Vagina (tissue), 2 donors: ENCODE measurements at regions not wholly inside any gene's neighbourhood (a gene's known extent, or its start where the extent isn't known, plus 50 kb on each side); places are given as distances from the start of the nearest gene placed in this dataset.

ENCODE experiments used
- DNase-seq, 2 donors: peaks; one replicate each; pipeline ENCODE4 v3.0.0-alpha.2; 2017; ENCODE audit errors: extremely low spot score in 2 of 2
- H3K27ac ChIP-seq: fragments of 200-600 bp; sonication (generic); one replicate; pipeline ENCODE4 v1.5.1; 2019
- H3K27me3 ChIP-seq: fragments of 200-600 bp; sonication (generic); one replicate; pipeline ENCODE4 v1.5.1; 2019
- H3K36me3 ChIP-seq, 2 donors: fragments of 200-600 bp; sonication (generic); one replicate each; pipeline ENCODE4 v1.5.1; 2017 to 2019
- H3K4me1 ChIP-seq: fragments of 200-600 bp; sonication (generic); one replicate; pipeline ENCODE4 v1.5.1; 2019
- H3K4me3 ChIP-seq, 2 donors: fragments of 200-600 bp; sonication (generic); 1 replicate in 1 of 2; 2 replicates in 1 of 2; pipeline ENCODE4 v1.5.1; 2016 to 2019
- H3K9me3 ChIP-seq: fragments of 200-600 bp; sonication (generic); one replicate; pipeline ENCODE4 v1.5.1; 2019
- CTCF ChIP-seq, 3 experiments: fragments of 450-650 bp in 2 of 3; fragments of 200-600 bp in 1 of 3; sonication (generic) in 1 of 3; IDR thresholded peaks; one replicate each; pipeline ENCODE4 v1.5.1; 2017 to 2019; ENCODE audit warnings: antibody characterized with exemption in 3 of 3, mild to moderate bottlenecking in 2 of 3, moderate library complexity in 2 of 3
- POLR2A ChIP-seq, 2 donors: fragments of 450-650 bp; IDR thresholded peaks; one replicate each; pipeline ENCODE4 v1.6.1; 2017; ENCODE audit warnings: antibody characterized with exemption in 2 of 2, mild to moderate bottlenecking in 2 of 2, moderate library complexity in 2 of 2
- POLR2AphosphoS5 ChIP-seq, 2 donors: sonication (generic); formaldehyde crosslinking; IDR thresholded peaks; one replicate each; pipeline ENCODE4 v1.9.0; 2017; ENCODE audit warnings: antibody characterized with exemption in 2 of 2, mild to moderate bottlenecking in 2 of 2, low read depth in 1 of 2; ENCODE audit not compliant: insufficient read depth in 1 of 2
- intact Hi-C: fragments of 100-400 bp; cut with DNase I; formaldehyde crosslinking; loops from one replicate; pipeline ENCODE4 v1.15.1; 2023

- no peaks in the 10 kb centered on the region for H3K4me1 ChIP-seq
- H3K4me3 ChIP-seq, result no peak overlapping the region
- H3K27ac ChIP-seq, result no peak overlapping the region
- intact Hi-C loops, result no loop called here
- H3K27me3 ChIP-seq, result no peaks in the 10 kb centered on the region
- no peaks in the 10 kb centered on the region for H3K36me3 ChIP-seq
- TF ChIP-seq POLR2AphosphoS5 (IDR thresholded peaks at IDR 0.05; ENCODE audit: insufficient read depth in 1 of 2, low read depth in 1 of 2) (no peak), POLR2A (IDR thresholded peaks at IDR 0.05) (no peak), CTCF (IDR thresholded peaks at IDR 0.05) (no peak)
- DNase-seq, result no peak
- H3K9me3 ChIP-seq, result no peaks in the 10 kb centered on the region
Measured at GRCh38 chr12:115776399-115776798, 501.1 kb downstream of the MED13L start.

GRCh38 chr12:115774148-115774895, 503.2 kb downstream of the MED13L start:
- no peak for TF ChIP-seq POLR2AphosphoS5 (IDR thresholded peaks at IDR 0.05; ENCODE audit: insufficient read depth in 1 of 2, low read depth in 1 of 2)
- no peak for TF ChIP-seq POLR2A (IDR thresholded peaks at IDR 0.05)
- no peak for DNase-seq
- Histone ChIP-seq H3K4me1 (no peaks in the 10 kb centered on the region), H3K4me3 (no peak overlapping the region), H3K27ac (no peak overlapping the region), H3K9me3 (no peaks in the 10 kb centered on the region), H3K36me3 (no peaks in the 10 kb centered on the region), H3K27me3 (no peaks in the 10 kb centered on the region)
- intact Hi-C loops, result no loop called here

GRCh38 chr12:115771601-115772000, 505.9 kb downstream of the MED13L start:
- no peaks in the 10 kb centered on the region for H3K4me1 ChIP-seq
- H3K9me3 ChIP-seq, result no peaks in the 10 kb centered on the region
- intact Hi-C loops, result no loop called here
- no peak overlapping the region for H3K27ac ChIP-seq
- no peak for TF ChIP-seq POLR2AphosphoS5 (IDR thresholded peaks at IDR 0.05; ENCODE audit: insufficient read depth in 1 of 2, low read depth in 1 of 2)
- TF ChIP-seq POLR2A (IDR thresholded peaks at IDR 0.05), result no peak
- TF ChIP-seq CTCF (IDR thresholded peaks at IDR 0.05), result no peak
- no peaks in the 10 kb centered on the region for H3K36me3 ChIP-seq
- no peak for DNase-seq
- no peaks in the 10 kb centered on the region for H3K27me3 ChIP-seq
- no peak overlapping the region for H3K4me3 ChIP-seq

GRCh38 chr12:115771065-115771464, 506.4 kb downstream of the MED13L start:
- no peak for DNase-seq
- intact Hi-C loops, result no loop called here
- no peaks in the 10 kb centered on the region for H3K36me3 ChIP-seq
- no peak overlapping the region for H3K4me3 ChIP-seq
- no peaks in the 10 kb centered on the region for H3K27me3 ChIP-seq
- H3K4me1 ChIP-seq, result no peaks in the 10 kb centered on the region
- no peaks in the 10 kb centered on the region for H3K9me3 ChIP-seq
- TF ChIP-seq CTCF (IDR thresholded peaks at IDR 0.05) (peak in 1 of 3 experiments; percentile 21), POLR2AphosphoS5 (IDR thresholded peaks at IDR 0.05; ENCODE audit: insufficient read depth in 1 of 2, low read depth in 1 of 2) (no peak), POLR2A (IDR thresholded peaks at IDR 0.05) (no peak)
- no peak overlapping the region for H3K27ac ChIP-seq

- intact Hi-C loops, result no loop called here
- Histone ChIP-seq H3K27ac (no peak overlapping the region), H3K27me3 (no peaks in the 10 kb centered on the region), H3K9me3 (no peaks in the 10 kb centered on the region), H3K36me3 (no peaks in the 10 kb centered on the region), H3K4me3 (no peak overlapping the region), H3K4me1 (no peaks in the 10 kb centered on the region)
- no peak for TF ChIP-seq POLR2AphosphoS5 (IDR thresholded peaks at IDR 0.05; ENCODE audit: insufficient read depth in 1 of 2, low read depth in 1 of 2)
- no peak for TF ChIP-seq POLR2A (IDR thresholded peaks at IDR 0.05)
- no peak for TF ChIP-seq CTCF (IDR thresholded peaks at IDR 0.05)
- DNase-seq, result no peak
Measured at GRCh38 chr12:115770643-115771042, 506.9 kb downstream of the MED13L start.
